Stomach (tissue), 8 donors: ENCODE measurements at regions not wholly inside any gene's neighbourhood (a gene's known extent, or its start where the extent isn't known, plus 50 kb on each side); places are given as distances from the start of the nearest gene placed in this dataset.
"Not testable (repeated sequence)": the region's sequence is repeated elsewhere in the genome, so short reads cannot be mapped to it uniquely, and the experiment has no call there.

Experiments used
- DNase-seq, 2 donors: peaks; one replicate each; pipeline versions ENCODE4 v3.0.0 to v3.0.0-alpha.2; 2013 to 2019
- H3K27ac ChIP-seq, 5 donors: fragments of 200-600 bp in 4 of 5; sonication (generic) in 4 of 5; one replicate each; pipeline ENCODE4 v1.5.1; 2013 to 2019; ENCODE audit warnings: mild to moderate bottlenecking in 1 of 5, moderate library complexity in 1 of 5
- H3K27me3 ChIP-seq, 3 donors: fragments of 200-600 bp; sonication (generic); one replicate each; pipeline ENCODE4 v1.5.1; 2017 to 2019; ENCODE audit warnings: mixed run types in 1 of 3
- H3K36me3 ChIP-seq, 4 donors: fragments of 200-600 bp; sonication (generic); 1 replicate in 3 of 4; 2 replicates in 1 of 4; pipeline ENCODE4 v1.5.1; 2016 to 2019
- H3K4me1 ChIP-seq, 4 donors: fragments of 200-600 bp; sonication (generic); one replicate each; pipeline ENCODE4 v1.5.1; 2016 to 2019
- H3K4me3 ChIP-seq, 4 donors: fragments of 200-600 bp; sonication (generic) in 3 of 4; one replicate each; pipeline ENCODE4 v1.5.1; 2016 to 2019; ENCODE audit warnings: mild to moderate bottlenecking in 1 of 4
- H3K9me3 ChIP-seq, 4 donors: fragments of 200-600 bp; sonication (generic); one replicate each; pipeline ENCODE4 v1.5.1; 2016 to 2019
- EP300 ChIP-seq: sonication (generic); formaldehyde crosslinking; IDR thresholded peaks from one replicate; pipeline ENCODE4 v1.6.1; 2017; ENCODE audit warnings: antibody characterized with exemption
- POLR2A ChIP-seq, 4 donors: fragments of 450-650 bp; IDR thresholded peaks; one replicate each; pipeline ENCODE4 v1.6.1; 2016; ENCODE audit warnings: antibody characterized with exemption in 4 of 4, control low read depth in 2 of 4, mild to moderate bottlenecking in 1 of 4, moderate library complexity in 1 of 4
- POLR2AphosphoS5 ChIP-seq, 3 donors: sonication (generic); formaldehyde crosslinking; IDR thresholded peaks; one replicate each; pipeline ENCODE4 v1.6.1; 2016; ENCODE audit warnings: antibody characterized with exemption in 3 of 3
- WGBS, 5 donors: extraction: QIAGEN DNeasy Blood & Tissue Kit in 3 of 5; methylation state at CpG; one replicate each; pipeline versions ENCODE4 v1.1.5 to v1.1.7; 2013 to 2018; 5-methylcytosine and 5-hydroxymethylcytosine counted together
- intact Hi-C: fragments of 100-400 bp; cut with DNase I; formaldehyde crosslinking; loops from one replicate; pipeline ENCODE4 v1.15.1; 2023; ENCODE audit warnings: low total_unique reads
- TF ChIP-seq, protein P1 (sequence below), 7 experiments: fragments of 450-650 bp in 4 of 7; fragments of 200-600 bp in 3 of 7; sonication (generic) in 3 of 7; IDR thresholded peaks; one replicate each; pipeline ENCODE4 v1.5.1; 2016 to 2019; ENCODE audit warnings: antibody characterized with exemption in 7 of 7, control low read depth in 2 of 7, mild to moderate bottlenecking in 1 of 7
- donor health status: healthy with polysubstance abuse.
- donor health status: Bipolar disorder and iron deficiency.
- donor health status: healthy.

DNA sequence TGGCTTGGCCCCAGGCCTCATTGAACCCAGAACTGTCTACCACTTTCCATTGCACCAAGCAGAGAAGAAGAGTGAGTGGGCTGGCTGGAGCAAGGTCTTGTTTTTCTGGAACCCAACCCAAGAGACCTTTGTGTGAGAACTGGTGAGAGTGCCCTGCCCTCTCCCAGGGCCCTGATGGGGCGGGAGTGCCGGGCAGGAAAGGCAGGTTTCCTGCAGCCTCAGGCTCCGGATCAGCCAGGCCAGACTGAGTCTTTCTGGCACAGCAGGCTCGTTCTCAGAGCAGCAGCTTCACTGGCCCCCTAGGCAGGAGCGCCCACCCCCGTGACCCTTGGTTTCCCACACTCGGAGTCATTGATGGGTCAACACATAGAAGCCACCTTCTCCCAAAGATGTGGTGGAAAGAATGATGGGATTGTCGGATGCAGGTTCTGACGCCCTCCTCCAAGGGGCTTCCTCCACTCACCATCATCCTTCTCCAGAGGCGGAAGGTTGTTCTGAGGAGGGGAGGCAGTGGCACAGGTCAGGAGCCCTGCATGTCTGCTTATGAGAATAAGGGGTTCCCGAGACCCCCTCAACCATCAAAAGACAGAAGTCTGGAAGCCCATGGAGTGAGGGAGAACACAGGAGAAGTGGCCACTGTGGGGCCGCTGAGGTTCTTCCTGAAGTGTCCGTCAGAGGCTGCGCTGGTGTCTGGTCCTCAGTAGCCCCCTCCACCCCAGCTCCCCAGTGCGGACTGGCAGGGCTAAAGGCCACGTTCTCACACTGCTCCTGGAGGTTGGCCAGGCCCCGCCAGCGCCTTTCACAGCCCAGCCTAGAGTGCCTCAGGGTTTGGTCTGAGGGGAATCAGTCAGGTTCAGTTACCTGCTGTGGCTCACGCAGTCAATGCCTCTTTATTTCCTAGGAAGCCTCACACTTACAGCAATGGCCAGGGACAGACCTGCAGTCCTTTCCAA is 62.8 kb upstream of the LAPTM4A start:
- WGBS, 5 donors = 52 to 61% (median 59%) methylated on average over 12 to 19 of the region's 19 CpGs
- TF ChIP-seq POLR2A (IDR thresholded peaks at IDR 0.05) = no peak
- no peak for TF ChIP-seq POLR2AphosphoS5 (IDR thresholded peaks at IDR 0.05)
- TF ChIP-seq EP300 = no peak
- TF ChIP-seq, protein P1, sequence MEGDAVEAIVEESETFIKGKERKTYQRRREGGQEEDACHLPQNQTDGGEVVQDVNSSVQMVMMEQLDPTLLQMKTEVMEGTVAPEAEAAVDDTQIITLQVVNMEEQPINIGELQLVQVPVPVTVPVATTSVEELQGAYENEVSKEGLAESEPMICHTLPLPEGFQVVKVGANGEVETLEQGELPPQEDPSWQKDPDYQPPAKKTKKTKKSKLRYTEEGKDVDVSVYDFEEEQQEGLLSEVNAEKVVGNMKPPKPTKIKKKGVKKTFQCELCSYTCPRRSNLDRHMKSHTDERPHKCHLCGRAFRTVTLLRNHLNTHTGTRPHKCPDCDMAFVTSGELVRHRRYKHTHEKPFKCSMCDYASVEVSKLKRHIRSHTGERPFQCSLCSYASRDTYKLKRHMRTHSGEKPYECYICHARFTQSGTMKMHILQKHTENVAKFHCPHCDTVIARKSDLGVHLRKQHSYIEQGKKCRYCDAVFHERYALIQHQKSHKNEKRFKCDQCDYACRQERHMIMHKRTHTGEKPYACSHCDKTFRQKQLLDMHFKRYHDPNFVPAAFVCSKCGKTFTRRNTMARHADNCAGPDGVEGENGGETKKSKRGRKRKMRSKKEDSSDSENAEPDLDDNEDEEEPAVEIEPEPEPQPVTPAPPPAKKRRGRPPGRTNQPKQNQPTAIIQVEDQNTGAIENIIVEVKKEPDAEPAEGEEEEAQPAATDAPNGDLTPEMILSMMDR (IDR thresholded peaks at IDR 0.05) = no peak
- Histone ChIP-seq H3K4me3 (no peak overlapping the region), H3K27ac (peak overlapping the region in 1 of 5 donors; percentile 38), H3K27me3 (no peaks in the 10 kb centered on the region), H3K36me3 (no peaks in the 10 kb centered on the region), H3K4me1 (peaks cover 0 to 24% (median 2%) of the 10 kb centered on the region in 4 donors), H3K9me3 (peaks cover 0 to 5% (median 0%) of the 10 kb centered on the region in 4 donors)
- DNase-seq = peak in 1 of 2 donors; percentile 47
- intact Hi-C loops = no loop called here

DNA sequence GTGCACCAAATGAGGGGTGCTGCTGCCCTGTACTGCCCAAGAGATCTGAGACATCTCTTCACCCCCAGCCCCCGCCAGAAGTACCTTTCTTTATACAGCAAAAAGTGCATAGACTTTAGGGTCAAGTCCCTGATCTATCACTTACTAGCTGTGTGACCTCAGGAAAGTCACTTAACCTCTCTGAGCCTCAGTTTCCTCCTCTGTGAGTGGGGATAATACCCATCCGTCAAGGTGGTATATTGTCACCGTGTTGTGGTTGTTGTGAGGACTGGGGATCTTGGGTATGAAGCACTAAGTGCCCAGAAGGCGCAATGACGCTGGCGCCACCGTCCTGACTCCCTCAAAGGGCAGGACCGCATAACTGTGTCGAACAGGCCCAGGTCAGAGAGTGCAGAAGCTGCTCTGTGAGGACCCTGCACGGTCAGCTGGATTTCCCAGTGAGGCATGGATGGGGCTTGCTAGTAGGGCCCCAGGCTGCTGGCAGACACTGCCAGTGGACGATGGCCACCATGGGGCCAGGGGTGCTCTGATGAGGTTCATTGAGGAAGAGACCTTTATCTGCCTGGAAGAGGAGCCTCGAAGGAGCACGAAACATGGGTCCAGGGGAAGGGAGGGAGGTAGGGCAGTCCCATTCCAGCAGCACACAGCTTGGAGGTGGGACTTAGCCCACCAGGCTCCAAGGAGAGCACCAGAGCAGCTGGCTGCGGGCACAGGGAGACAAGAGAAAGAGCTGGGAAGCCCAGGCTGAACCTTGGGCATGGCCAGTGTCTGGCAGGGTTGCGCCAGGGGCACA is 61.8 kb upstream of the LAPTM4A start:
- Histone ChIP-seq H3K27ac (peak overlapping the region in 1 of 5 donors; percentile 38), H3K27me3 (no peaks in the 10 kb centered on the region), H3K4me1 (peaks cover 0 to 24% (median 2%) of the 10 kb centered on the region in 4 donors), H3K4me3 (no peak overlapping the region), H3K9me3 (peaks cover 0 to 5% (median 0%) of the 10 kb centered on the region in 4 donors), H3K36me3 (no peaks in the 10 kb centered on the region)
- intact Hi-C loops = no loop called here
- DNase-seq = no peak
- TF ChIP-seq, protein P1 (IDR thresholded peaks at IDR 0.05) = no peak
- no peak for TF ChIP-seq EP300
- TF ChIP-seq POLR2A (IDR thresholded peaks at IDR 0.05) = no peak
- TF ChIP-seq POLR2AphosphoS5 (IDR thresholded peaks at IDR 0.05) = no peak
- WGBS, 5 donors = 88 to 95% (median 92%) methylated on average over 13 to 15 of the region's 15 CpGs

DNA sequence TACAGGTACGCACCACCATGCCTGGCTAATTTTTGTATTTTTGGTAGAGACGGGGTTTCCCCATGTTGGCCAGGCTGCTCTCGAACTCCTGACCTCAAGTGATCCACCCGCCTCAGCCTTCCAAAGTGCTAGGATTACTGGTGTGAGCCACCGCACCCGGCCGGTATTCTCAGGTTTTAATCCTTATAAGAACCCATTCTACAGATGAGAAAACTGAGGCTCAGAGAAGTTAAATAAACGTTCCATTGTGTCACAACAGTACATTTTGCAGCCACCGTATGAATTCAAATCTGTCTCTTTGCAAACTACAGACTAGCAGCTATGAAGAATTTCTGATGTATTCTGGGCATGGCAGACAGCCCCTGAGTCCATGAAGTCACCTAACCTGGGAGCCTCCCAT is 60.9 kb upstream of the LAPTM4A start:
- H3K4me1 ChIP-seq = peaks cover 0 to 24% (median 2%) of the 10 kb centered on the region in 4 donors
- 91 to 94% (median 93%) methylated on average over 9 of the region's 9 CpGs for WGBS, 5 donors
- H3K9me3 ChIP-seq, H3K36me3 ChIP-seq, H3K27ac ChIP-seq, H3K27me3 ChIP-seq, DNase-seq, intact Hi-C loops, H3K4me3 ChIP-seq: not testable (repeated sequence)

DNA sequence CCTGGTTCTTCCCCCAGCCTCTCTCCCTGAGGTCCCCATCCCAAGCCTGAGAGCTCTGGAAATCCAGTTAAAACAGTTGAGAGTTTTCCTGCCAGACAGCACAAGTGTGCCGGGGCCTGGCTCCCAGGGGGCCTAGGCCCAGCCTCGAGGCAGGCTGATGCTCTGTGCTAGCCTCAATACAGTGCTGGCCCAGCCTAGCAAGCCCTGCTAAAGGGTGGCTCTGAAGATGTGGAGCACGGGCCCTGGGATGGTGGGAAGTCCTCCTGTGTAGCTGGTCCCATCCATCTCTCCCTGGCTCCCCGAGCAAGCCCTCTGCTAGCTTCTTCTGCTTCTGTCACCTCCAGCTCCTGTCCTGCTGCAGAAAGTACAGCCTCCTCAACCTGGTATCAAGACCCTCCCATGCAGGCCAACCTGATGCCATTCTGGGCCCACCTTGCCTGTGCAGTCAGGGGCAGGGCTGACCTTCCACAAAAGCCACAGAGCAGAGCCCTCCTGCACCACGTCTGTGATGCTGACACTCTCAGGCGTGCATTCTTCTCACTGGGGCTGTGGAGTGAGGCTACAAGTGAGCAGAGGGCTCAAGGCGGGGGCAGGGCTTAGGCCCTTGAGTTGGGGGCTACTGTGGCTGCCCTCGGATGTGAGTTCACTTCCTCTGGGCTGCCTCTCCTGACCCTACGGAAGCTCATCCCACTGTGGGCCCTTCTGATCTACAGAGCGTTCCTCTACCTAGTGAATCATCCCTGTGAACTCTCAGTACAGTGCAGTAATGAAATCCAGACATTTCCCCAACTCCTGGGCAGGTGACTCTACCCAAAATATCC is 60.1 kb upstream of the LAPTM4A start:
- peaks cover 0 to 24% (median 4%) of the 10 kb centered on the region in 4 donors for H3K4me1 ChIP-seq
- no peak for DNase-seq
- intact Hi-C loops = no loop called here
- H3K27ac ChIP-seq = no peak overlapping the region
- H3K4me3 ChIP-seq = no peak overlapping the region
- no peaks in the 10 kb centered on the region for H3K36me3 ChIP-seq
- peaks cover 0 to 4% (median 0%) of the 10 kb centered on the region in 3 donors for H3K27me3 ChIP-seq
- WGBS, 5 donors = 82 to 96% (median 86%) methylated on average over 8 to 10 of the region's 10 CpGs
- peaks cover 0 to 5% (median 0%) of the 10 kb centered on the region in 4 donors for H3K9me3 ChIP-seq
- TF ChIP-seq EP300 (no peak), POLR2A (IDR thresholded peaks at IDR 0.05) (no peak), POLR2AphosphoS5 (IDR thresholded peaks at IDR 0.05) (no peak)
- TF ChIP-seq, protein P1 (IDR thresholded peaks at IDR 0.05) = no peak
